Dermis microvascular lymphatic vessel endothelial cell (primary cell): ENCODE measurements at regions not wholly inside any gene's neighbourhood (a gene's known extent, or its start where the extent isn't known, plus 50 kb on each side); places are given as distances from the start of the nearest gene placed in this dataset.

Experiments
- DNase-seq, 2 donors: peaks; one replicate each; pipeline versions ENCODE4 v3.0.0 to v3.0.0-alpha.2; 2010; ENCODE audit warnings: low read depth in 2 of 2

DNA sequence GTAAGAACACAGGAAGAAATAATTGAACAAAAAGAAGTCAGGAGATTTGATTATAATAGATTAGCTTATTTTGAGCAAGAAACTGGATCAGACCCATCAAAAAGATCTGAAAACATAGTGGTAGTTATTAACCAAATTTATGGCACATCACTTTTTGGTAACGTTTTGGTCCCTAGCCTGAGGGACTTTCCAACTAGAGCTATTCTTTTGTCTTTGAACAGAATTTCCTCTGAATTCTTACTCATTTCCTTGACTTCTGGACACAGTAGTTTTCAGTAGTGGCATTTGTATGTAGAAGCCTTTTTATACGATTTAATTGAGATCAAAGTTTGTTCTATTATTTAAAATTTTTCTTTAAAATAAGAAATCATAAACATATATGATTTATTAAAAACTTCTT lies 96.5 kb upstream of the PDGFD start:
- DNase-seq, result peak in 1 of 2 donors; percentile 65

DNA sequence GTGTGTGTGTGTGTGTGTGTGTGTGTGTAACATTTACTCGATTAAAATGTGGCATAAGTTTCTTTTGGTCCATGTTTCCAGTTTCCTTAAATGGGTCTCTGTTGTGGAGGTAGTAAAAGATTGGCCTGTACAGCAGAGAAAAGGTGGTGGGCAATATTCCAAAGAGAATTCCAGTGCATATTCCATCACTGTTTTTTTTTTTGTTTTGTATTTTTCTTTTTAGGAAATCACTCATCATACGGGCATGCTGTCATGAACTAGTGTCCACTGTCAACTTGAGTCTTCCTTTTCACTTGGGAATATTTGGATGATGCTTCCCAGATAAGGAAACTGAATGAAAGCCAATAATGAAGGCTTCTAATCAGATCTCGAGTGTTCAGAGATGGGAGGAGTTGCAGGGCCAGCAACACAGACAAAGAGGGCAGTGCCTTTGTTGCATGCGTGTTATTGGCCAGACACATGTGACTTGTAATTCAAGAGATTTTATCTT lies 95.2 kb upstream of the PDGFD start:
- DNase-seq, result peak; percentile 91 to 93

DNA sequence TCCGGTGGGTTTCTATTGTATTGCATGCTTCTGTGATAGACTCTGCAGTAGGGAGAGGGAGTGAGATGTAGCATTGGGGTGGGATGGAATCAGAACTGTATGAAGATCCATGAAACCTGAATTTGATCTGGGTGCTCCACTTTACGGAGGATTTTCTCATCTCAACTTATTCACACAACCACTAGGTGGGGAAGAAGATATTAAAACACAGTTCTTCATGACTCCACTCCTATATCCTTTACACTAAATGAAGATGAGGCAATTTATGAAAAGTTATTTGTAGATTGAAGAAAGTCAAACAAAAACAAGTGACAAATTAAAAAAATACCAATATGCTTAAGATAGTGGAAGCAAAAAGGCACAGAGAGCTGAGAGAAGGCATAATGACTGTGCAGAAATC lies 92.6 kb upstream of the PDGFD start:
- DNase-seq, result peak in 1 of 2 donors; percentile 28

DNA sequence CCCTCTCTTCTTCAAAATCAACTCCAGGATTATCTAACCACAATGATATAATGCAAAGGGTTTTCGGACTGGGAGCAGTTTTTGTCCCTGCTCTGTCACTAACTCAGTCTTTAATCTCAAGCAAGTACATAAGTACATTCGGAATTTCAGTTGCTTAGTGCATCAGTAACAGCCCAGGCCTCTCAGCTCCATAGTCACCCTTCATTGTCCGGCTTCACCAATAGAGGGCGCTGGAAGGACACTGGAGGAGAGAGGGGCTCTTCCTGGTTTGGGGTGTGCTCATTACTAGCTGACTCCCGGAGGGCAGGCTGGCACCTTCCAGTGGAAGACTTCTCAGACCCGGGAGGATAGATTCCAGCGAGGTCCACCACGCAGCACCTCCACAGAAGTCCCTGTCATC lies 90.4 kb upstream of the PDGFD start:
- DNase-seq, result peak in 1 of 2 donors; percentile 34

DNA sequence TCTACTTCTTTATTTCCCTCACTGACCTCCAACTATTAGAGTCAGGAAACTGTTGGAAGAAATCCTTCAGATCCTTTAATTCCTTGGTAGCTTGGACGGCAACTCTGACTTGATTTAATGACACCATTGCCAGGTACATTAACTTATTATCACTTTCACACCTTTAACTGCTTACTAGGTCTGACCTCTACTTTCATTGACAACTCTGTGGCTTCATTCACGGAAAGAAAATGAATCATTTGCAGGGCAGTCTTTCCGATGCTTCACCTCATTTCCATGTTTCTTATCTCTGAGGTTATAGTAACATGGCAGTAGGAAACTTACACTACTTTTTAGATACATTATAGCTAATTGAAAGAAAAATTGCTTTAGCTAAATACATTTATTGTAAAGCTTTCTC lies 82.6 kb upstream of the PDGFD start:
- no peak for DNase-seq

DNA sequence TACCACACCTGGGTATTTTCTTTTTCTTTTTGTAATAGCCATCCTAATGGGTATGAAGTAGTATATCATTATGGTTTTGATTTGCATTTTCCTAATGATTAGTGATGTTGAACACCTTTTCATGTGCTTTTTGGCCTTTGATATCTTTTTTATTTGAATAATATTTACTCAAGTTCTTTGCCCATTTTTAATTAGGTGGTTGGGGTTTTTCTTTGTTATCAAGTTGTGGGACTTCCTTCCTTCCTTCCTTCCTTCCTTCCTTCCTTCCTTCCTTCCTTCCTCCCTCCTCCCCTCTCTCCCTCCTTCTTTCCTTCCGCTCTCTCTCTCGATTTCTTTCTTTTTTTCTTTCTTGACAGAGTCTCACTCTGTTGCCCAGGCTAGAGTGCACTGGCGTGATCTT lies 75.0 kb upstream of the PDGFD start:
- no peak for DNase-seq

DNA sequence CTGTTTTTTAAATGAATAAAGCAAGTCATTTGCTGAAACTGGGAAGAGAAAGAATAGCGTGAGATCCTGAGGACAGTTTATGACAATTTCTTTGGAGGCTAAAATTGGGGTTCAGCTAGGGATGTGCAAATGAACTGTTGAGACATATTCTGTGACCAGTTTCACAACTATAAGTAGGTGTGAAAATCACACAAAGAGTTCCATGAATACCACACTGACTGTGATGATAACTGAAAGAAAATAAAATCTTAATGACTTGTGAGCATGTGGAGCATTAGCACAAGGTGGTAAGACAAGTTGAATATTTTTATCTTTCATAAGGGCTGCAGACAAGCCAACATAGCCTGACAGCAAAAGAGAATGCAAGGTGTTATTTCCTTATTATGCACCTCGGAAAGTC lies 61.1 kb upstream of the PDGFD start:
- DNase-seq, result no peak

DNA sequence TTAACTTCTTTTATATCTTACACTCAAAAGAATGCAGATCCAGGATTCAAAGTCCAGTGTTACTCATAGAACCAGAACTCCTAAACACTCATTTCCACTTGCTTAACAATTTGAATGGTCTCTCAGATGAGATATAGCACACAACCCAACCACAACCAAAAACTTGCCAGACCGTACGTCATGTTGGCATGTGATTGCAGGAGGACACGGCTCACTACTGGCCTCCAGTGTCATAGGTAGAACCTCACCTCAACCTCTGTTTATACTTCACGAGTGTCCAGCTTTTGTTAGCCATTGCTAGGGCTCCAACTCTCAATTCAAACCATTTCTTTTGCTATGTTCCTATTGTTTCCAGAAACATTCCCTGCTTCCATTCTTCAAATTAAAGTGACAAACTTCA lies 58.5 kb upstream of the PDGFD start:
- no peak for DNase-seq

DNA sequence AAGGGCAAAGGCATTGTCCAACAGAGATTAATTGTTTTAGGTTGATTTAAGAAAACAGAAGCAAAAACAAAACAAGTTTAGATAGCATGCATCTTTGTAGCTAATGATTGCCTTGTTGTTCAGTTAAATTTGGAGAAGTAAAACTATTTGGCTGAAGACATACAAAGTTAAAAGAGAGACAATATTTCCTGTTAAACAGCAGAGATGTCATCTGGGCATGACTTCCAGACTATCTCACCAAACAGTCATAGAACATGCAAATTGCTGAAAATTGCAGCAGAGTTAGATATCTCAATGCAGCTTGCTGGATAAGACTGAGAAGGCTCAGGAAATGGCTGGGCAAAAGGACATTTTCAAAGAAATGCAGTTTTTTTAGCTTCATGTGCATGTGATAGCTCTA lies 57.5 kb upstream of the PDGFD start:
- no peak for DNase-seq

DNA sequence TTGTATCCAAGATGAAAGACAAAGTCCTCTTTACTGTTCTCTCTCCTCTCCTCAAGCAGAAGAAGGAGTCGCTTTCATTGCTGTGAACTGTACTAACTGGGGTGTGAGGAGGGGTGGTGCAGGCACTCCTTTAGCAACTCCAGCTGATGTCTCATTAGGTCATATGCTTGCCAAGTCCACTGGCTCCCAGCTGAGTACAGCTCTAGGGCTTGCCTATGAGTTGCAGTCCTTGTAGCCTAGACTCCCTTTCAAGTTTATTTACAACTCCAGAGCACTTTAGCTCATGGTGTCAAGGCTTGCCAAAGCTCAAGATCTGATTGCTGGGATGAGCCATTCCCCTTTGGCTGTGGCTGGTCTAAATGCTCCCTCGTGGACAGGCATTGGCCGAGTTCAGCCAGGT lies 55.1 kb upstream of the PDGFD start:
- no peak for DNase-seq

DNA sequence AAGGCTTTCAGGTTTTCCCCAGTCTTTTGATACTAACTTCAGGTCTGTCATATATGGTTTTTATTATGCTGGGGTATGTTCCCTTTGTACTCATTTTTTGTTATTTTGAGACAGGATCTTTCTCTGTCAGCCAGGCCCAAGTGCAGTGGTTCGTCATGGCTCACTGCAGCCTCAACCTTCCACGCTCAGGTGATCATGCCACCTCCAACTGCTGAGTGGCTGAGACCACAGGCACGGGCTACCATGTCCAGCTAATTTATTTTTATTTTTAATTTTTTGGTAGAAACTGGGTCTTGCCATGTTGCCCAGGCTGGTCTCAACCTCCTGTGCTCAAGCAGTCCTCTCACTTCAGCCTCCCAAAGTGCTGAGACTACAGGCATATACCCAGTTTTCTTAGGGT lies 50.6 kb upstream of the PDGFD start:
- no peak for DNase-seq
